ENCODE measurements at regions not wholly inside any gene's neighbourhood (a gene's known extent, or its start where the extent isn't known, plus 50 kb on each side); places are given as distances from the start of the nearest gene placed in this dataset.

DNA sequence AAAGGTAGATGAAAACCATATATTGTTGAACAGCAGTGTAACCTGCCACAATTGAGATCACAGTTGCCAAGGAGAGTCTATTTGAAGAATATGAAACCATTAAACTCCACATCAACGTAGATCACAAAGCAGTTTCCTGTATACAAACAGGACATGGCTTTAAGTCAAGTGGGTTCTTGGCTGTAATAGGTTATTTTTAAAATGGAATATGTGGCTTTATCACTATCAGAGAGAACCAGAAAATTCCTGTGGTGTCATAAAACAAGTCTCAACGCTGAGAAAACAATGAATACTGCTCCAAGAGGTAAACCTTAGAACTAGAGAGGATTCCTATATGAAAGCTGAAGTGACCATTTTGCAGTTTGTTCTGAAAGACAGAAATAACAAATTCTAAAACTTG lies 999.7 kb downstream of the CDH11 start:
- TF ChIP-seq TAF1 (IDR thresholded peaks at IDR 0.05; ENCODE audit: low read depth) = no peak
- no peak for TF ChIP-seq EP300 (IDR thresholded peaks at IDR 0.05; ENCODE audit: borderline replicate concordance)
